ENCODE measurements at regions not wholly inside any gene's neighbourhood (a gene's known extent, or its start where the extent isn't known, plus 50 kb on each side); places are given as distances from the start of the nearest gene placed in this dataset.
A peak's percentile ranks its signal among the peaks of the same experiment; 100 is the strongest.

DNA sequence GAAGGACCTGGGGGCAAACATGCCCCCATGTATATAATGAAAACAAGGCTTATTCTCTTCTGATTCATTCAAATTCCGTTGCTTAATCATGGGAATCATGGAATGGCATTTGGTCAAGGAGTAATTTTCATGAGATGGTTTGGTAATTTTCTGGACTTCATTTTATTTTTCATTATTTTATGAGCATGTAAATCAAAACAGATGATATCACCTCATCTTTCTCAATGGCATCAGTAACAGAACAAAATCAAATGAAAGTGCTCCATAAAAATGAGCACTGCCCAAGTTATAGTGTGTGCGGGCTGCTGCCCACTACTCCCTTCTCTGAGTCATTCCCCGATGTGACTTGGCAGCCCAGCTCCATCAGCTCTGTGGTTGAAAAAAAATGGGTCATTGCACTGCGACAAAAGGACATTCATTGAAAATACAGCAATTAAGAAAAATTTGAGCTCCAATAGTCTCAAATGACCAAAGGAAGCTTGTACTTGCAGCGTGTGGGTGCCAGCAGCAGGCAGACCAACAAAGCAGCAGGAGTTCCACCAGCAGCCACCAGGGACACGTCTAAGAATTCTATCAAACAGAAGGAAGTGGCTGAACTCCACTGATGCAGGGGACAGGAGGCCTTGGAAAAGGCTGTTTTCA, 84.3 kb upstream of the VAV3 start:
- H4K20me1 ChIP-seq (ENCODE audit: low read depth) = no peaks in the 10 kb centered on the region
- Mint-ChIP-seq H3K27ac (no peak overlapping the region), H3K36me3 (no peaks in the 10 kb centered on the region), H3K4me1 (peaks cover 18% of the 10 kb centered on the region), H3K27me3 (ENCODE audit: insufficient read depth, low read depth) (no peaks in the 10 kb centered on the region), H3K4me3 (no peak overlapping the region), H3K9me3 (peaks cover 9% of the 10 kb centered on the region)
- H3K27ac ChIP-seq = no peak overlapping the region
- H3K79me2 ChIP-seq (ENCODE audit: low read depth) = no peaks in the 10 kb centered on the region
- no peak for TF ChIP-seq EZH2phosphoT487 (IDR thresholded peaks at IDR 0.05)
- TF ChIP-seq, protein P1, sequence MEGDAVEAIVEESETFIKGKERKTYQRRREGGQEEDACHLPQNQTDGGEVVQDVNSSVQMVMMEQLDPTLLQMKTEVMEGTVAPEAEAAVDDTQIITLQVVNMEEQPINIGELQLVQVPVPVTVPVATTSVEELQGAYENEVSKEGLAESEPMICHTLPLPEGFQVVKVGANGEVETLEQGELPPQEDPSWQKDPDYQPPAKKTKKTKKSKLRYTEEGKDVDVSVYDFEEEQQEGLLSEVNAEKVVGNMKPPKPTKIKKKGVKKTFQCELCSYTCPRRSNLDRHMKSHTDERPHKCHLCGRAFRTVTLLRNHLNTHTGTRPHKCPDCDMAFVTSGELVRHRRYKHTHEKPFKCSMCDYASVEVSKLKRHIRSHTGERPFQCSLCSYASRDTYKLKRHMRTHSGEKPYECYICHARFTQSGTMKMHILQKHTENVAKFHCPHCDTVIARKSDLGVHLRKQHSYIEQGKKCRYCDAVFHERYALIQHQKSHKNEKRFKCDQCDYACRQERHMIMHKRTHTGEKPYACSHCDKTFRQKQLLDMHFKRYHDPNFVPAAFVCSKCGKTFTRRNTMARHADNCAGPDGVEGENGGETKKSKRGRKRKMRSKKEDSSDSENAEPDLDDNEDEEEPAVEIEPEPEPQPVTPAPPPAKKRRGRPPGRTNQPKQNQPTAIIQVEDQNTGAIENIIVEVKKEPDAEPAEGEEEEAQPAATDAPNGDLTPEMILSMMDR (IDR thresholded peaks at IDR 0.05) = peak; percentile 56
- H3K9ac ChIP-seq = no peak overlapping the region
- peak; percentile 41 for DNase-seq (ENCODE audit: low spot score)
- H3K27me3 ChIP-seq = no peaks in the 10 kb centered on the region
- no peaks in the 10 kb centered on the region for H3K9me3 ChIP-seq (ENCODE audit: low read depth)
- H3K4me3 ChIP-seq = no peak overlapping the region
- no peaks in the 10 kb centered on the region for H3K36me3 ChIP-seq
- H3K4me2 ChIP-seq = no peak overlapping the region
- peaks cover 30% of the 10 kb centered on the region for H3K4me1 ChIP-seq
- H2AFZ ChIP-seq (replicated peaks) = no peak overlapping the region
- peaks cover 10% of the 10 kb centered on the region for H3F3A ChIP-seq (ENCODE audit: low read depth)

DNA sequence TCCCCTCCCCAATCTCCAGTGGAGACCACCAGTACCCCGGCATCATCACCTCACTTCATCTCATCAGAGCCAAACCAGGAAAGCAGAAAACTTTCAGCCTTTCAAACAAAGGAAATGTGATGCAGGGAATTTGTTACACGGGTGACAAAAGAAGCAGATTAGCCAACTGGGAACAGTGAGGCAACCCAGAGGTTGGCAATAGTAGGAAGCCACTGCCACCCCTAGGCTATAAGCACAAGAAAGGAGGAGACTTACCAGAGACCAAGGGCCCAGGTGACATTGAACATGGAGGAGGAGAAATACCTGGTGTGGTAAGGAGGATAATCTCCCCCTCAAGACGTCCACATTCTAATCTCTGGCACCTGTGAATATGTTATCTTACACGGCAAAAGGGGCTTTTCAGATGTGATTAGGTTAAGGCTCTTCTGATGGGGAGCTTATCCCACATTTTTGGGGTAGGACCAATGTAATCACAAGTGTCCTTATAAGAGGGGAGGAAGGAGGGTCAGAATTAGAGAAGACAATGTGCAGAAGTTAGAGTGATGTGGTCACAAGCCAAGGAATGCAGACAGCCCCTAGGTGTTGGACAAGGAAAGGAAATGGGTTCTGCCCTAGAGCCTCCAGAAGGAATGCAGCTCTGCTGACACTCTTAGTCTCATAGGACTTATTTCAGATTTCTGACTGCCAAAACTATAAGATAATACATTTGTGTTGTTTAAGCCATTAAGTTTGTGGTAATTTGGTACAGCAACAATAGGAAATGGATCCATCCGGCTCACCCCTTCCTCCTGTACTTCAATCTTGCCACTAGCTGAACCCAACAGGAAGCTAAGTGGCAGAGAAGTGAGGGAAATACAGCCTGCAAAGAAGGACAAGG, 83.6 kb upstream of the VAV3 start:
- no peak overlapping the region for H3K4me3 ChIP-seq
- H3K27ac ChIP-seq = no peak overlapping the region
- H3K79me2 ChIP-seq (ENCODE audit: low read depth) = no peaks in the 10 kb centered on the region
- no peak overlapping the region for H3K4me2 ChIP-seq
- Mint-ChIP-seq H3K36me3 (no peaks in the 10 kb centered on the region), H3K27me3 (ENCODE audit: insufficient read depth, low read depth) (no peaks in the 10 kb centered on the region), H3K9me3 (peaks cover 9% of the 10 kb centered on the region), H3K4me3 (no peak overlapping the region), H3K4me1 (peaks cover 16% of the 10 kb centered on the region), H3K27ac (peak overlapping the region; percentile 25)
- no peak overlapping the region for H3K9ac ChIP-seq
- no peaks in the 10 kb centered on the region for H3K36me3 ChIP-seq
- peaks cover 30% of the 10 kb centered on the region for H3K4me1 ChIP-seq
- DNase-seq (ENCODE audit: low spot score) = no peak
- peaks cover 10% of the 10 kb centered on the region for H3F3A ChIP-seq (ENCODE audit: low read depth)
- no peaks in the 10 kb centered on the region for H3K27me3 ChIP-seq
- no peaks in the 10 kb centered on the region for H4K20me1 ChIP-seq (ENCODE audit: low read depth)
- no peaks in the 10 kb centered on the region for H3K9me3 ChIP-seq (ENCODE audit: low read depth)
- H2AFZ ChIP-seq (replicated peaks) = no peak overlapping the region
- TF ChIP-seq, protein P1 (IDR thresholded peaks at IDR 0.05) = no peak
- no peak for TF ChIP-seq EZH2phosphoT487 (IDR thresholded peaks at IDR 0.05)
- TF ChIP-seq EZH2 (IDR thresholded peaks at IDR 0.05) = no peak

DNA sequence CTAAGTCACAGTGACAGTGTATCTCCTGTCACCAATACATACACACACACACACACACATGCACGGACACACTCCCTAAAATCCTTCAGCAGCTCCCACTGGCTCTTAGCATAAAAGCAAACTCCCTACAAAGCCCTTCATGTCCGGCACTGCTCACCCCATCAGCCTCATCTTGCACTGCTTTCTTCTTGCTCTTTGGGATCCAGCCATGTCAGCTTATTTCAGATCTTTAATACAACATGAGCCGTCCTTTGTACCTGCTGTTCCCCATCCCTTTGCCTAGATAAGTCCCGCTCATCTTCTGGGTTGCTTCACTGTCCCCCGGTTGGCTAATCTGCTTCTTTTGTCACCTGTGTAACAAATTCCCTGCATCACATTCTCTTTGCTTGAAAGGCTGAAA, 82.1 kb upstream of the VAV3 start:
- Histone ChIP-seq H3K4me1 (peaks cover 25% of the 10 kb centered on the region), H3K4me2 (no peak overlapping the region), H3K9me3 (ENCODE audit: low read depth) (no peaks in the 10 kb centered on the region), H3K4me3 (no peak overlapping the region), H3K36me3 (no peaks in the 10 kb centered on the region), H3K9ac (no peak overlapping the region), H3K79me2 (ENCODE audit: low read depth) (no peaks in the 10 kb centered on the region), H3F3A (ENCODE audit: low read depth) (peaks cover 10% of the 10 kb centered on the region), H3K27me3 (no peaks in the 10 kb centered on the region), H4K20me1 (ENCODE audit: low read depth) (no peaks in the 10 kb centered on the region), H3K27ac (no peak overlapping the region), H2AFZ (replicated peaks) (no peak overlapping the region)
- TF ChIP-seq EZH2phosphoT487 (IDR thresholded peaks at IDR 0.05) = no peak
- TF ChIP-seq, protein P1 (IDR thresholded peaks at IDR 0.05) = no peak
- no peak for TF ChIP-seq EZH2 (IDR thresholded peaks at IDR 0.05)
- Mint-ChIP-seq H3K27me3 (ENCODE audit: insufficient read depth, low read depth) (no peaks in the 10 kb centered on the region), H3K9me3 (peaks cover 9% of the 10 kb centered on the region), H3K27ac (peak overlapping the region; percentile 23), H3K4me3 (no peak overlapping the region), H3K4me1 (peaks cover 16% of the 10 kb centered on the region), H3K36me3 (no peaks in the 10 kb centered on the region)
- DNase-seq (ENCODE audit: low spot score) = no peak

All from neural progenitor cell (in vitro differentiated cells).